NCI-H82 (cell line): ENCODE measurements at regions not wholly inside any gene's neighbourhood (a gene's known extent, or its start where the extent isn't known, plus 50 kb on each side); places are given as distances from the start of the nearest gene placed in this dataset.

Experiments used
- DNase-seq: peaks from one replicate; lab custom pipeline; 2025; lab: John Stamatoyannopoulos, UW

DNA sequence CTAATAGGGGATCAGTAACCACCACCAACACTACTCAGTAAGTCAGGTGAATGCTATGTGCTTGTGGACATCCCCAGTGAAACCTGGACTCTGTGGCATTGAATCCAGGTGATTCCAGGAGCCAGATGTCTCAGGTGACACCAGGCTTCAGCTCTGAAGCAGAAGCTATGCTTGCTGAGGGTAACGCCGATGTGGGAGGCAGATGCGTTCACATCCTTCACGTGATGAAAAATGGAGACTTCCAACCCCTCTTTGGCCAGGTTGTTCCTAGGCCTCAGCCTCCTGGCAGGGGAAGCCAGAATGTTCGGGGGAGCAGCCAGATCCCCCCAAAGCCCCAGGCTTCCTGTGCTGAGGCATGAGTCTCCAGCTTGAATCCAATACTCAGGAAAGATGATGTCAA lies 209.8 kb upstream of the PDE10A start:
- no peak for DNase-seq

GRCh38 chr6:165872311-165872710 lies 209.3 kb upstream of the PDE10A start:
- DNase-seq = no peak

DNA sequence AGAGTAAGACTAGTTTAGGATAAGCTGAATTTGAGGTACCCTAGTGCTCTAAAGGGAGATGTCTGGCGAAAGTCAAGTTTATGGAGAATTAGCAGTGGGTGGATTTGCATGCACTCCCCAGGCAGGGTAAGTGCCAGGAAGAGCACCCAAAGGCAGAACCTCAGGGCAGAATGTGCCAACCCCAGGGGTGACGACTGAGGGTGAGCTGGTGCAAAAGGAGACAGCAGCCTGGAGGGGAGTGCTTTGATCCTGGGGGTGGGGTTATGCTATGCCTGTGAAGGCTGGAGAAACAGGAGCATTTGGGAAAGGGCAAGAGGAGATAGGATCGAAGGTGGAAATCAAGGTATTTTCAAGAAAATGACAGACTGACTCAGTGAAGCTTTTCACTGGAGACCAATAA lies 208.5 kb upstream of the PDE10A start:
- DNase-seq = no peak

GRCh38 chr6:165869526-165869925 lies 206.5 kb upstream of the PDE10A start:
- DNase-seq = no peak

- no peak for DNase-seq
Observed at GRCh38 chr6:165864925-165865324, 201.9 kb upstream of the PDE10A start.

- no peak for DNase-seq
Observed at GRCh38 chr6:165864218-165864617, 201.2 kb upstream of the PDE10A start.

- DNase-seq = no peak
Observed at GRCh38 chr6:165863801-165864200, 200.8 kb upstream of the PDE10A start.

GRCh38 chr6:165862813-165863212 lies 199.8 kb upstream of the PDE10A start:
- no peak for DNase-seq

DNA sequence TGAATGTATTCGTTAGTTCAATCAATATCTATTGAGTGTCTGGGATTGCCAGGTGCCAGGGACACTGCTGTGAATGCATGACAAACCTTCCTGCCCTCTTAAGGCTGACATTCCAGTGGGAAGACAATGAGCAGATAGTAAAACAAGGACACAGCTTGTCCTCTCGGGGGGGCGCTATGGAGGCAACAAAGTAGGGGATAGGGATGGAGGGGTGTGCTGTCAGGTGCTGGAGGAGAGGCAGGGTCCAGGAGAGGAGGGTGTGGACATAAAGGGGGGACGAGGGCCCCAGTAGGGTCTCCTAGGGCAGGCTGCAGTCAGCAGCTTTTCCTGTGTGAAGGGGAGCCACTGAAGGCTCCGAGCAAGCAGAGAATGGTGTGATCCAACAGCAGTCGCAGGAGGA lies 198.2 kb upstream of the PDE10A start:
- DNase-seq = no peak

GRCh38 chr6:165858586-165858985 lies 195.5 kb upstream of the PDE10A start:
- no peak for DNase-seq

GRCh38 chr6:165855856-165856255 lies 192.8 kb upstream of the PDE10A start:
- DNase-seq = no peak

- no peak for DNase-seq
Observed at GRCh38 chr6:165854863-165855593, 192.0 kb upstream of the PDE10A start.

GRCh38 chr6:165854061-165854862 lies 191.2 kb upstream of the PDE10A start:
- DNase-seq = no peak

GRCh38 chr6:165852676-165853075 lies 189.6 kb upstream of the PDE10A start:
- DNase-seq = no peak

- DNase-seq = peak; percentile 59
Observed at GRCh38 chr6:165850434-165851019, 187.5 kb upstream of the PDE10A start.

GRCh38 chr6:165849534-165850430 lies 186.7 kb upstream of the PDE10A start:
- no peak for DNase-seq

DNA sequence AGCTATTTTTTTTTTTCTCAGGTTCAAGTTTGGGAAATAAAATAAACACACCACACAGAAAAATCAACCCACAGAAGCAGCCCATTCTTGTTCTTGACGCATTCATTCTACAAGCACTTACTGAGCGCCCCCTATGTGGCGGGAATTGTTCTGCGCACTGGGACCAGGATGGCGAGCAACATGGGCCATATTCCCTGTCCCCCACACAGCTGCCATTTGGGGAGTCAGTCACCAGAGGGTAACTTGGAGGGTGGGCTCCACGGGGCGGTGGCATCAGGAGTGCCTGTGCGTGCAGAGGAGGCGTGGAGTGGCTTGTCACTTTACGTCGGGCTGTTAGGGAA lies 185.0 kb upstream of the PDE10A start:
- no peak for DNase-seq

- DNase-seq = no peak
Observed at GRCh38 chr6:165847407-165848085, 184.5 kb upstream of the PDE10A start.

GRCh38 chr6:165846123-165846966 lies 183.3 kb upstream of the PDE10A start:
- DNase-seq = no peak

DNA sequence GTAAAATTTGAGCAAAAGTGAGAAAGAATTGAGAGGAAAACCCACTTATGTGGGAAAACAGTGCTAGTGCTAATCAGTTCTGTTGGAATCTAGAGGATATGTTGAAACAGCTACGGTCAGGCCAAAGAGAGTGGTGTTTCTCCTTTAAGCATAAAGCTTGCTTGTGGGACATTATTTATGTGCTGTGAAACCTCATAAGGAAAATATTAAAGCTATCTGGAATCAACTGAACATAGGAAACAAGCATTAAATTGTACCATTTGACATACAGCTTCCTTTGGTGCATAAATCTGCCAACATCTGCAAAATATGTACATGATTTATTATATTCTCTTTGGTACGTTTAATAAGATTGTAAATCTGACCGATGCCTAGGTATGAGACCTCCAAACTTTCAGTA lies 182.5 kb upstream of the PDE10A start:
- no peak for DNase-seq
